GM12878 (cell line): ENCODE measurements at regions not wholly inside any gene's neighbourhood (a gene's known extent, or its start where the extent isn't known, plus 50 kb on each side); places are given as distances from the start of the nearest gene placed in this dataset.

Source experiments
- CHD4 ChIP-seq: fragments of 200-600 bp; sonication (generic); IDR thresholded peaks from 2 replicates; pipeline ENCODE4 v1.6.1; 2016; ENCODE audit warnings: mild to moderate bottlenecking
- CTCF ChIP-seq, 3 experiments: IDR thresholded peaks in 2 of 3; conservative IDR thresholded peaks in 1 of 3; 2 replicates each; pipeline ENCODE4 v1.5.1; 2011; ENCODE audit warnings: low read depth in 3 of 3, low read length in 3 of 3, mild to moderate bottlenecking in 3 of 3, control low read depth in 2 of 3, moderate library complexity in 2 of 3, inconsistent platforms in 1 of 3, mixed read lengths in 1 of 3; ENCODE audit not compliant: control insufficient read depth in 2 of 3, insufficient read depth in 1 of 3; ENCODE audit errors: extremely low read depth in 1 of 3
- EGR1 ChIP-seq, 2 experiments: IDR thresholded peaks; 1 replicate in 1 of 2; 2 replicates in 1 of 2; pipeline ENCODE4 v1.6.1; 2011 to 2012; ENCODE audit warnings: low read depth in 2 of 2, low read length in 2 of 2, borderline replicate concordance in 1 of 2, mild to moderate bottlenecking in 1 of 2, moderate library complexity in 1 of 2
- FOS ChIP-seq: IDR thresholded peaks from 3 replicates; pipeline ENCODE4 v1.6.1; 2011; ENCODE audit warnings: borderline replicate concordance; ENCODE audit not compliant: insufficient read length; ENCODE audit errors: extremely low read depth
- FOXK2 ChIP-seq: fragments of 450-650 bp; IDR thresholded peaks from 2 replicates; pipeline ENCODE4 v1.6.1; 2017; ENCODE audit warnings: mild to moderate bottlenecking, moderate library complexity
- NR2C1 ChIP-seq: fragments of 450-650 bp; IDR thresholded peaks from 2 replicates; pipeline ENCODE4 v1.6.1; 2017; ENCODE audit warnings: antibody characterized with exemption, mild to moderate bottlenecking, moderate library complexity
- PBX3 ChIP-seq: IDR thresholded peaks from 2 replicates; pipeline ENCODE4 v1.6.1; 2011; ENCODE audit warnings: mild to moderate bottlenecking, low read depth, low read length, moderate library complexity; ENCODE audit not compliant: insufficient replicate concordance
- POLR2A ChIP-seq: IDR thresholded peaks from 2 replicates; pipeline ENCODE4 v1.6.1; 2011; ENCODE audit warnings: low read depth, mild to moderate bottlenecking, low read length
- RAD21 ChIP-seq: IDR thresholded peaks from 2 replicates; pipeline ENCODE4 v1.6.1; 2011; ENCODE audit warnings: mild to moderate bottlenecking, low read depth, low read length, moderate library complexity; ENCODE audit not compliant: insufficient read depth
- REST ChIP-seq: IDR thresholded peaks from 2 replicates; pipeline ENCODE4 v1.6.1; 2012; ENCODE audit warnings: mild to moderate bottlenecking, low read depth, low read length
- SMC3 ChIP-seq: IDR thresholded peaks from 2 replicates; pipeline ENCODE4 v1.6.1; 2011; ENCODE audit warnings: low read length, improper control_type of control experiment, borderline replicate concordance
- ZBED1 ChIP-seq: IDR thresholded peaks from 2 replicates; pipeline ENCODE4 v1.6.1; 2016; ENCODE audit warnings: borderline replicate concordance
- ZBTB40 ChIP-seq: fragments of 450-650 bp; IDR thresholded peaks from 2 replicates; pipeline ENCODE4 v1.6.1; 2016; ENCODE audit warnings: mild to moderate bottlenecking, moderate library complexity, borderline replicate concordance
- TF ChIP-seq, protein P1 (sequence below): fragments of 450-650 bp; IDR thresholded peaks from 2 replicates; pipeline ENCODE4 v1.6.1; 2017; ENCODE audit warnings: mild to moderate bottlenecking

- TF ChIP-seq RAD21 (no peak), CHD4 (no peak), CTCF (IDR thresholded peaks at IDR 0.05 in 2 of 3, conservative IDR thresholded peaks at IDR 0.05 in 1 of 3; ENCODE audit: control insufficient read depth in 2 of 3, extremely low read depth in 1 of 3, insufficient read depth in 1 of 3, low read depth in 3 of 3, low read length in 3 of 3) (no peak), ZBTB40 (no peak), PBX3 (no peak), NR2C1 (no peak), REST (no peak), ZBED1 (no peak), POLR2A (no peak), FOS (no peak), FOXK2 (no peak), SMC3 (no peak), EGR1 (IDR thresholded peaks at IDR 0.05; ENCODE audit: borderline replicate concordance in 1 of 2, low read depth in 2 of 2, low read length in 2 of 2) (no peak)
- TF ChIP-seq, protein P1, sequence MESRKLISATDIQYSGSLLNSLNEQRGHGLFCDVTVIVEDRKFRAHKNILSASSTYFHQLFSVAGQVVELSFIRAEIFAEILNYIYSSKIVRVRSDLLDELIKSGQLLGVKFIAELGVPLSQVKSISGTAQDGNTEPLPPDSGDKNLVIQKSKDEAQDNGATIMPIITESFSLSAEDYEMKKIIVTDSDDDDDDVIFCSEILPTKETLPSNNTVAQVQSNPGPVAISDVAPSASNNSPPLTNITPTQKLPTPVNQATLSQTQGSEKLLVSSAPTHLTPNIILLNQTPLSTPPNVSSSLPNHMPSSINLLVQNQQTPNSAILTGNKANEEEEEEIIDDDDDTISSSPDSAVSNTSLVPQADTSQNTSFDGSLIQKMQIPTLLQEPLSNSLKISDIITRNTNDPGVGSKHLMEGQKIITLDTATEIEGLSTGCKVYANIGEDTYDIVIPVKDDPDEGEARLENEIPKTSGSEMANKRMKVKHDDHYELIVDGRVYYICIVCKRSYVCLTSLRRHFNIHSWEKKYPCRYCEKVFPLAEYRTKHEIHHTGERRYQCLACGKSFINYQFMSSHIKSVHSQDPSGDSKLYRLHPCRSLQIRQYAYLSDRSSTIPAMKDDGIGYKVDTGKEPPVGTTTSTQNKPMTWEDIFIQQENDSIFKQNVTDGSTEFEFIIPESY: no peak
Measured at GRCh38 chr22:27632451-27633295, 168.9 kb downstream of the MN1 start.
